HG02798 (cell line): ENCODE measurements at regions not wholly inside any gene's neighbourhood (a gene's known extent, or its start where the extent isn't known, plus 50 kb on each side); places are given as distances from the start of the nearest gene placed in this dataset.
A peak's percentile ranks its signal among the peaks of the same experiment; 100 is the strongest.

Source experiments
- ATAC-seq: cut with Tn5 transposase; IDR thresholded peaks from one replicate; pipeline ENCODE4 v1.9.1; 2021; ENCODE audit warnings: mild to moderate bottlenecking; ENCODE audit not compliant: unreplicated experiment, poor library complexity

- no peak for ATAC-seq
Observed at GRCh38 chr4:115883231-115883630, 769.8 kb upstream of the NDST4 start.

- ATAC-seq: no peak
Observed at GRCh38 chr4:115873048-115873447, 759.6 kb upstream of the NDST4 start.

- ATAC-seq: no peak
Observed at GRCh38 chr4:115871596-115871995, 758.2 kb upstream of the NDST4 start.

GRCh38 chr4:115866364-115866896, 753.0 kb upstream of the NDST4 start:
- ATAC-seq: no peak

GRCh38 chr4:115865736-115866135, 752.3 kb upstream of the NDST4 start:
- ATAC-seq: no peak

GRCh38 chr4:115852767-115853091, 739.3 kb upstream of the NDST4 start:
- no peak for ATAC-seq

GRCh38 chr4:115851918-115852766, 738.7 kb upstream of the NDST4 start:
- ATAC-seq: peak; percentile 70

- ATAC-seq: peak; percentile 80
Observed at GRCh38 chr4:115850799-115851509, 737.5 kb upstream of the NDST4 start.

GRCh38 chr4:115844180-115844579, 730.8 kb upstream of the NDST4 start:
- no peak for ATAC-seq

- ATAC-seq: no peak
Observed at GRCh38 chr4:115841871-115842270, 728.5 kb upstream of the NDST4 start.

GRCh38 chr4:115834441-115834840, 721.0 kb upstream of the NDST4 start:
- ATAC-seq: no peak

- ATAC-seq: no peak
Observed at GRCh38 chr4:115824630-115825029, 711.2 kb upstream of the NDST4 start.

GRCh38 chr4:115803825-115804224, 690.4 kb upstream of the NDST4 start:
- ATAC-seq: no peak

GRCh38 chr4:115790812-115791211, 677.4 kb upstream of the NDST4 start:
- ATAC-seq: no peak

- peak; percentile 42 for ATAC-seq
Observed at GRCh38 chr4:115781528-115782146, 668.2 kb upstream of the NDST4 start.

GRCh38 chr4:115780835-115781234, 667.4 kb upstream of the NDST4 start:
- peak; percentile 77 for ATAC-seq

GRCh38 chr4:115780268-115780667, 666.8 kb upstream of the NDST4 start:
- ATAC-seq: no peak

- ATAC-seq: no peak
Observed at GRCh38 chr4:115770046-115770543, 656.7 kb upstream of the NDST4 start.

- no peak for ATAC-seq
Observed at GRCh38 chr4:115769396-115769795, 656.0 kb upstream of the NDST4 start.

- ATAC-seq: no peak
Observed at GRCh38 chr4:115763051-115763450, 649.6 kb upstream of the NDST4 start.

GRCh38 chr4:115759231-115759630, 645.8 kb upstream of the NDST4 start:
- no peak for ATAC-seq
